ENCODE measurements at regions not wholly inside any gene's neighbourhood (a gene's known extent, or its start where the extent isn't known, plus 50 kb on each side); places are given as distances from the start of the nearest gene placed in this dataset.

- ATAC-seq = no peak
- no peak for DNase-seq
- intact Hi-C loops (cut with micrococcal nuclease) = no loop called here
These were observed 80.8 kb upstream of the MTNR1B start for GRCh38 chr11:92888696-92889095.

- DNase-seq (no peak), ATAC-seq (no peak)
- intact Hi-C loops (cut with micrococcal nuclease) = no loop called here
These were observed 78.6 kb upstream of the MTNR1B start for GRCh38 chr11:92890846-92891245.

GRCh38 chr11:92892802-92893684, 76.4 kb upstream of the MTNR1B start:
- DNase-seq (no peak), ATAC-seq (no peak)
- intact Hi-C loops (cut with micrococcal nuclease) = no loop called here

- intact Hi-C loops (cut with micrococcal nuclease) = no loop called here
- no peak for ATAC-seq
- DNase-seq = no peak
These were observed 75.3 kb upstream of the MTNR1B start for GRCh38 chr11:92894197-92894596.

- no peak for ATAC-seq
- intact Hi-C loops (cut with micrococcal nuclease) = no loop called here
These were observed 72.0 kb upstream of the MTNR1B start for GRCh38 chr11:92897487-92897886.

GRCh38 chr11:92902417-92902816, 67.0 kb upstream of the MTNR1B start:
- ATAC-seq = no peak
- DNase-seq = no peak
- intact Hi-C loops (cut with micrococcal nuclease) = no loop called here

More at GRCh38 chr11:92897487-92897886, 72.0 kb upstream of the MTNR1B start:
- DNase-seq = no peak

- intact Hi-C loops (cut with micrococcal nuclease) = no loop called here
- DNase-seq (no peak), ATAC-seq (no peak)
These were observed 61.8 kb upstream of the MTNR1B start for GRCh38 chr11:92907671-92908070.

- ATAC-seq = no peak
- DNase-seq = no peak
- intact Hi-C loops (cut with micrococcal nuclease) = no loop called here
These were observed 60.2 kb upstream of the MTNR1B start for GRCh38 chr11:92909214-92909613.

- ATAC-seq (no peak), DNase-seq (no peak)
- intact Hi-C loops (cut with micrococcal nuclease) = no loop called here
These were observed 58.0 kb upstream of the MTNR1B start for GRCh38 chr11:92911478-92911877.

GRCh38 chr11:92915551-92915950, 53.9 kb upstream of the MTNR1B start:
- intact Hi-C loops (cut with micrococcal nuclease) = no loop called here
- ATAC-seq = no peak
- DNase-seq = no peak

GRCh38 chr11:92916299-92916698, 53.2 kb upstream of the MTNR1B start:
- ATAC-seq = no peak

GRCh38 chr11:92917927-92918326, 51.5 kb upstream of the MTNR1B start:
- DNase-seq (no peak), ATAC-seq (no peak)
- intact Hi-C loops (cut with micrococcal nuclease) = no loop called here

More at GRCh38 chr11:92916299-92916698, 53.2 kb upstream of the MTNR1B start:
- intact Hi-C loops (cut with micrococcal nuclease) = no loop called here
- no peak for DNase-seq

- intact Hi-C loops (cut with micrococcal nuclease) = no loop called here
- ATAC-seq (no peak), DNase-seq (no peak)
These were observed 50.4 kb upstream of the MTNR1B start for GRCh38 chr11:92919048-92919447.
